ENCODE measurements at regions not wholly inside any gene's neighbourhood (a gene's known extent, or its start where the extent isn't known, plus 50 kb on each side); places are given as distances from the start of the nearest gene placed in this dataset.

- no peak overlapping the region for H3K4me3 Mint-ChIP-seq (ENCODE audit: unreplicated experiment)
- peaks cover 10% of the 10 kb centered on the region for H3K4me1 Mint-ChIP-seq (ENCODE audit: low read depth)
- no peaks in the 10 kb centered on the region for H3K9me3 Mint-ChIP-seq (ENCODE audit: low read depth)
- H3K27ac Mint-ChIP-seq (ENCODE audit: unreplicated experiment), result no peak overlapping the region
- TF ChIP-seq, protein P1, sequence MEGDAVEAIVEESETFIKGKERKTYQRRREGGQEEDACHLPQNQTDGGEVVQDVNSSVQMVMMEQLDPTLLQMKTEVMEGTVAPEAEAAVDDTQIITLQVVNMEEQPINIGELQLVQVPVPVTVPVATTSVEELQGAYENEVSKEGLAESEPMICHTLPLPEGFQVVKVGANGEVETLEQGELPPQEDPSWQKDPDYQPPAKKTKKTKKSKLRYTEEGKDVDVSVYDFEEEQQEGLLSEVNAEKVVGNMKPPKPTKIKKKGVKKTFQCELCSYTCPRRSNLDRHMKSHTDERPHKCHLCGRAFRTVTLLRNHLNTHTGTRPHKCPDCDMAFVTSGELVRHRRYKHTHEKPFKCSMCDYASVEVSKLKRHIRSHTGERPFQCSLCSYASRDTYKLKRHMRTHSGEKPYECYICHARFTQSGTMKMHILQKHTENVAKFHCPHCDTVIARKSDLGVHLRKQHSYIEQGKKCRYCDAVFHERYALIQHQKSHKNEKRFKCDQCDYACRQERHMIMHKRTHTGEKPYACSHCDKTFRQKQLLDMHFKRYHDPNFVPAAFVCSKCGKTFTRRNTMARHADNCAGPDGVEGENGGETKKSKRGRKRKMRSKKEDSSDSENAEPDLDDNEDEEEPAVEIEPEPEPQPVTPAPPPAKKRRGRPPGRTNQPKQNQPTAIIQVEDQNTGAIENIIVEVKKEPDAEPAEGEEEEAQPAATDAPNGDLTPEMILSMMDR (IDR thresholded peaks at IDR 0.05), result no peak
- H3K27me3 Mint-ChIP-seq (ENCODE audit: low read depth), result peaks cover 34% of the 10 kb centered on the region
- H3K36me3 Mint-ChIP-seq (ENCODE audit: low read depth), result no peaks in the 10 kb centered on the region
- no peak for DNase-seq (ENCODE audit: low spot score)
These were observed 346.0 kb downstream of the MATN1 start for GRCh38 chr1:30377230-30378002.

DNA sequence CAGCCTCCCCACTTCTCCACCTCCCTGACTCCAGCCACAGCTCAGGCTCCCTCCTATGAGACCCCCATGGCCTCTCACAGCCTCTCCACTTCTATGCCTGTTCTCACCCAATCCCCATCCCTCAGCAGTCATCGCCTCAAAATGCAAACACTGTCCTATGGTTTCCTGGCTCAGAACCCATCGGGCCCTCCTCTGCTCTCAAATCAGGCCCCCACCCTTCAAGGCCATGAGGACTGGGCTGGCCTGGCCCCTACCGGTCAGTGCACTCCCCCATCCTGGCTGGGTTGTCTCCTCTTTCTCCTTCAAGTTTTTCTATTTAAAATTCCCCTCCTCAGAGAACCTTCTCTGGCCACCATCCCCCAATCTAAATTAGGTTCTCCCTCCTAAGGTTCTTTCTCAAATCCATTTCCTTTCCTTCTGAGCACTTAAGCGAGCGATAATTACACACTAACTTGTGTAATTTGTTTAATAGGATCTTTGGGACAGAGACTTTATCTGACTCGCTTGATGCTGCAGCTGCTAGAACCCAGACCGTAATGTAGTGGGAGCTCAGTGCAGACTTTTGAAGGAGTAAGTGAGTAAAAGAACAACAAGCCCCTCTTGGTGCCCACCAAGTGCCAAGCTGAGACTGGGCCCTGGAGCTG is 347.2 kb downstream of the MATN1 start:
- Mint-ChIP-seq H3K36me3 (ENCODE audit: low read depth) (no peaks in the 10 kb centered on the region), H3K9me3 (ENCODE audit: low read depth) (no peaks in the 10 kb centered on the region), H3K4me3 (ENCODE audit: unreplicated experiment) (no peak overlapping the region), H3K27ac (ENCODE audit: unreplicated experiment) (no peak overlapping the region), H3K4me1 (ENCODE audit: low read depth) (peaks cover 10% of the 10 kb centered on the region), H3K27me3 (ENCODE audit: low read depth) (peaks cover 31% of the 10 kb centered on the region)
- DNase-seq (ENCODE audit: low spot score), result no peak
- TF ChIP-seq, protein P1 (IDR thresholded peaks at IDR 0.05), result no peak

DNA sequence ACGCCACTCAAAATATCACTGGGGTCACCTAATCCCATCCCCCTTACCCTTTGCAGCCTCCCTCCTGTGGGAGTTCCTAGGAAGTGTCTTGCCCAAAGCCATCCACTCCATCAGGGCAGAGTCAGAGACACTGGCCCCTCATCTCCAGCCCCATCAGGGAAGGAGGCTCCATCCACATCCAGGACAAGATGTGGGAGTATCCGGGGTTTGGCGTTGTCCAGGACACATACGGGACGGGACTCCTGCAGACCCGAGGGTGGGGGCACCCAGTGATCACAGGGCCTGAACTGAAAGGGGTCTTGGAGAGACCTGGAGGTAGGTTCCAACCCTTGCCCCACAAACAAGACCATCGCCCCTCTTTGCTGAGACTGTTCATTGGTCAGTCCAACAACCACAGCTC is 348.2 kb downstream of the MATN1 start:
- no peaks in the 10 kb centered on the region for H3K9me3 Mint-ChIP-seq (ENCODE audit: low read depth)
- no peak overlapping the region for H3K27ac Mint-ChIP-seq (ENCODE audit: unreplicated experiment)
- no peak for DNase-seq (ENCODE audit: low spot score)
- H3K4me3 Mint-ChIP-seq (ENCODE audit: unreplicated experiment), result no peak overlapping the region
- H3K36me3 Mint-ChIP-seq (ENCODE audit: low read depth), result no peaks in the 10 kb centered on the region
- peaks cover 31% of the 10 kb centered on the region for H3K27me3 Mint-ChIP-seq (ENCODE audit: low read depth)
- TF ChIP-seq, protein P1 (IDR thresholded peaks at IDR 0.05), result no peak
- peaks cover 10% of the 10 kb centered on the region for H3K4me1 Mint-ChIP-seq (ENCODE audit: low read depth)

DNA sequence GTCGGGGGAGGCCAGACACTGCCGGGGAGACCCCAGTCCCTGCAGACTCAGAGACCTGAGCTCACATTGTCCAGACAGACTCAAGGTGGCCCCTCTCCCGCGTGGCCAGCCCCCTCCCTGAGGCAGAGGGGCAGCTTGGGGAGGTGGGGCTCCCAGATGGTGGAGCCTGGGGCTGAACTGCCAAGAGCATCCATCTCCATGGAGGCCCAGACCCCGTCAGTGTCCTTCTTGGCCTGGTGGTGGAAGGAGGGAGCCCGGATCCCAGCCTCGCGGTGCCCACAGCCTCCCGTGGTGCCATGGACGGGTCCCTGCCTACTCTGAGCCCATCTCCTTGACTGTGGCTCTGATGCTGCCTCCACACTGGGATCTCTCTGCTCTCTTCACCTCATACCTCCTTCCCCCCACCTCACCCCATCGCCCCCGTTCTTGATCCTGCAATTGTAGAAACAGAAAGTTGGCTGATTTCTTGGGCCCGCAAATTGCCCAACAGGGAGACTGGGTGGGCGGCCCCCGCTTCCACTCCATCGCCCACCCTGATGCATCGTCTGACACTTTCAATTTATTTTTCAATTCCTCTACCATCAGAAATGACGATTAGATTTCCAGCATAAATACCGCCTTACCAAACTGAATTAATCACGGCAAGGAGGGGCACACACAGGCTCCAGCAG is 348.9 kb downstream of the MATN1 start:
- peaks cover 31% of the 10 kb centered on the region for H3K27me3 Mint-ChIP-seq (ENCODE audit: low read depth)

More for the DNA sequence above, 348.9 kb downstream of the MATN1 start:
- TF ChIP-seq, protein P1 (IDR thresholded peaks at IDR 0.05), result no peak
- DNase-seq (ENCODE audit: low spot score), result no peak
- Mint-ChIP-seq H3K27ac (ENCODE audit: unreplicated experiment) (no peak overlapping the region), H3K36me3 (ENCODE audit: low read depth) (no peaks in the 10 kb centered on the region), H3K4me1 (ENCODE audit: low read depth) (peaks cover 8% of the 10 kb centered on the region), H3K9me3 (ENCODE audit: low read depth) (no peaks in the 10 kb centered on the region), H3K4me3 (ENCODE audit: unreplicated experiment) (no peak overlapping the region)
